ENCODE measurements at regions not wholly inside any gene's neighbourhood (a gene's known extent, or its start where the extent isn't known, plus 50 kb on each side); places are given as distances from the start of the nearest gene placed in this dataset.
A peak's percentile ranks its signal among the peaks of the same experiment; 100 is the strongest.

- no peak for DNase-seq (ENCODE audit: low read depth in 2 of 2)
These were observed 50.4 kb upstream of the SERTAD2 start for GRCh38 chr2:64704161-64704560.

- no peak for DNase-seq (ENCODE audit: low read depth in 2 of 2)
These were observed 51.3 kb upstream of the SERTAD2 start for GRCh38 chr2:64704996-64705395.

GRCh38 chr2:64707276-64707675, 53.6 kb upstream of the SERTAD2 start:
- DNase-seq (ENCODE audit: low read depth in 2 of 2), result no peak

- DNase-seq (ENCODE audit: low read depth in 2 of 2), result no peak
These were observed 55.1 kb upstream of the SERTAD2 start for GRCh38 chr2:64708829-64709228.

GRCh38 chr2:64711252-64711800, 57.6 kb upstream of the SERTAD2 start:
- DNase-seq (ENCODE audit: low read depth in 2 of 2), result no peak

- no peak for DNase-seq (ENCODE audit: low read depth in 2 of 2)
These were observed 60.0 kb upstream of the SERTAD2 start for GRCh38 chr2:64713686-64714085.

- no peak for DNase-seq (ENCODE audit: low read depth in 2 of 2)
These were observed 62.9 kb upstream of the SERTAD2 start for GRCh38 chr2:64716569-64716968.

GRCh38 chr2:64718250-64718885, 64.7 kb upstream of the SERTAD2 start:
- DNase-seq (ENCODE audit: low read depth in 2 of 2), result no peak

GRCh38 chr2:64720535-64721319, 67.0 kb upstream of the SERTAD2 start:
- no peak for DNase-seq (ENCODE audit: low read depth in 2 of 2)

GRCh38 chr2:64721320-64721623, 67.6 kb upstream of the SERTAD2 start:
- no peak for DNase-seq (ENCODE audit: low read depth in 2 of 2)

- no peak for DNase-seq (ENCODE audit: low read depth in 2 of 2)
These were observed 68.8 kb upstream of the SERTAD2 start for GRCh38 chr2:64722291-64723044.

- no peak for DNase-seq (ENCODE audit: low read depth in 2 of 2)
These were observed 73.5 kb upstream of the SERTAD2 start for GRCh38 chr2:64727013-64727767.

GRCh38 chr2:64727843-64728463, 74.2 kb upstream of the SERTAD2 start:
- no peak for DNase-seq (ENCODE audit: low read depth in 2 of 2)

GRCh38 chr2:64730551-64731262, 77.0 kb upstream of the SERTAD2 start:
- DNase-seq (ENCODE audit: low read depth in 2 of 2), result peak in 1 of 2 donors; percentile 7

GRCh38 chr2:64731263-64731643, 77.5 kb upstream of the SERTAD2 start:
- no peak for DNase-seq (ENCODE audit: low read depth in 2 of 2)

GRCh38 chr2:64731746-64732145, 78.0 kb upstream of the SERTAD2 start:
- DNase-seq (ENCODE audit: low read depth in 2 of 2), result no peak

GRCh38 chr2:64732146-64732545, 78.4 kb upstream of the SERTAD2 start:
- DNase-seq (ENCODE audit: low read depth in 2 of 2), result no peak

- DNase-seq (ENCODE audit: low read depth in 2 of 2), result no peak
These were observed 81.8 kb upstream of the SERTAD2 start for GRCh38 chr2:64735504-64735903.

- DNase-seq (ENCODE audit: low read depth in 2 of 2), result no peak
These were observed 83.8 kb upstream of the SERTAD2 start for GRCh38 chr2:64737547-64737946.

GRCh38 chr2:64738026-64738425, 84.3 kb upstream of the SERTAD2 start:
- DNase-seq (ENCODE audit: low read depth in 2 of 2), result no peak

GRCh38 chr2:64742678-64743077, 89.0 kb upstream of the SERTAD2 start:
- no peak for DNase-seq (ENCODE audit: low read depth in 2 of 2)

Data from stimulated activated CD4-positive, alpha-beta T cell treated with anti-CD3 and anti-CD28 coated beads, Interleukin-1b, Interleukin-23, amount 100 ng/mL, for 1 hour (primary cell).